ENCODE measurements at regions not wholly inside any gene's neighbourhood (a gene's known extent, or its start where the extent isn't known, plus 50 kb on each side); places are given as distances from the start of the nearest gene placed in this dataset.

DNA sequence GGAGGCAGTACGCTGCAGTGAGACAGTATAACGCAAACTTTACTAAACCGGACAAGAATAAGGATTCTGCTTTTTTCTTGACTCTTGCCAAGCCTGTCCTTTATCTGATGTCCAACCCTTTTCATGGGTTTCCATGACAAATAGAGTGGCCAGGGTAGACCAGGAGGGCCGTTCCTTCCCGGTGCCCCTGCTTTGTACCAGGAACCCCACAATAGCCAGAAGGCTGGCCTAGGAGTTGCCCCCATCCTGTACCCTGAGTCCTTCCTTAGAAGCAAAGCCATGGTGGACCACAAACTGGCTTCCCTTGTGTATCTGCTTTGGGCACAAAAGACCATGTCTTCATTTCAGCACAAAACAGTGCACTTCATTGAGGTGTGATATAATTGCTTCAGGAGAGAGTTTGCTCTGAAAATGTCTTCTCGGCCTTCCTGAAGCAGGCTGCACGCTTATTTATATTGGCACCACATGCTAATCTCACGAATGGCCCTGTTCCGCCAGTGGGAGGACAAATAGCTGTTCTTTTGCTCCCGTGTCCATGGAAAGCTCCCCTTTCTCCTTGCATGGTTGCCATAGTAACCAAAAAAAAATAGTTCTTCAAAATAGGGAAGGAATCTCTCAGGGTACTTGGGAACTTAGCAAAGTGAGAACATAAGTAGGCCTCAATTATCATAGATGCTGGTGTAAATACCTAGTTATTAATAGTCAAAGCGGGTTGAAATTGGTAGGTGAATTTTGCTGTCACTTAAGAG lies 222.1 kb downstream of the ZIC5 start:
- H3K27me3 ChIP-seq (ENCODE audit: insufficient read depth, low read length), result no peaks in the 10 kb centered on the region

More for the DNA sequence above, 222.1 kb downstream of the ZIC5 start:
- peak overlapping the region; percentile 83 for H3K18ac ChIP-seq (ENCODE audit: insufficient read length, low read depth, low read length)
- peaks cover 11% of the 10 kb centered on the region for H3K4me1 ChIP-seq (ENCODE audit: insufficient read depth, low read length)
- DNase-seq, result no peak
- no peak overlapping the region; a peak in 1 of 5 replicates for H3K4me3 Mint-ChIP-seq
- H3K4me2 ChIP-seq (ENCODE audit: insufficient read depth, insufficient read length, low read length), result no peak overlapping the region
- peaks cover 0 to 2% of the 10 kb centered on the region in 2 experiments; a peak in 2 of 5 replicates for H3K9me3 Mint-ChIP-seq
- H3K23ac ChIP-seq (ENCODE audit: insufficient read length, low read depth, low read length), result no peak overlapping the region
- no peak overlapping the region for H2BK5ac ChIP-seq (ENCODE audit: insufficient read length, low read length)
- H3K36me3 Mint-ChIP-seq (ENCODE audit: insufficient read depth in 1 of 3, low read depth in 3 of 3), result peaks cover 5 to 14% (median 6%) of the 10 kb centered on the region in 3 experiments; a peak in 6 of 7 replicates
- H2BK20ac ChIP-seq (ENCODE audit: low read depth, low read length, poor library complexity, severe bottlenecking), result no peak overlapping the region
- H3K14ac ChIP-seq (ENCODE audit: insufficient read depth, low read length), result peak overlapping the region; percentile 66
- no peaks in the 10 kb centered on the region; the same call in 1 of the 2 replicates for H3K27me3 Mint-ChIP-seq (ENCODE audit: low read depth)
- H4K20me1 ChIP-seq (ENCODE audit: control insufficient read depth, insufficient read depth, insufficient read length), result no peaks in the 10 kb centered on the region
- H3K9ac ChIP-seq (ENCODE audit: extremely low read depth, insufficient read length, low read length), result no peak overlapping the region
- H4K5ac ChIP-seq (ENCODE audit: insufficient read length, low read depth, low read length), result no peak overlapping the region
- H3K4ac ChIP-seq (ENCODE audit: low read depth, low read length), result peak overlapping the region; percentile 42; the same call in 1 of the 2 replicates
- peak overlapping the region; percentile 52 for H2BK120ac ChIP-seq (ENCODE audit: low read depth, low read length, poor library complexity, severe bottlenecking)
- no peak overlapping the region for H2AK5ac ChIP-seq (ENCODE audit: insufficient read length, low read length)
- peak overlapping the region; percentile 25 for H4K91ac ChIP-seq (ENCODE audit: insufficient read length, low read depth, low read length)
- H2AFZ ChIP-seq (ENCODE audit: low read length), result no peak overlapping the region
- H3K56ac ChIP-seq (ENCODE audit: insufficient read length, low read depth, low read length), result no peak overlapping the region
- no peaks in the 10 kb centered on the region for H3K79me1 ChIP-seq (ENCODE audit: insufficient read depth, low read depth, low read length, poor library complexity, severe bottlenecking)
- H3K4me1 Mint-ChIP-seq, result peaks cover 47 to 51% of the 10 kb centered on the region in 2 experiments
- H3K23me2 ChIP-seq (ENCODE audit: insufficient read length, low read depth, low read length, poor library complexity, severe bottlenecking), result peaks cover 4% of the 10 kb centered on the region
- no peak overlapping the region for H4K8ac ChIP-seq (replicated peaks; ENCODE audit: insufficient read length, low read depth, low read length)
- WGBS (ENCODE audit: extremely low coverage, insufficient read length, low lambda C conversion rate), result no CpG with 5 or more reads among the region's 11 CpGs
- peak overlapping the region in 2 of 3 experiments; percentile 45 to 94; a peak in 5 of 7 replicates for H3K27ac Mint-ChIP-seq
- TF ChIP-seq, protein P1, sequence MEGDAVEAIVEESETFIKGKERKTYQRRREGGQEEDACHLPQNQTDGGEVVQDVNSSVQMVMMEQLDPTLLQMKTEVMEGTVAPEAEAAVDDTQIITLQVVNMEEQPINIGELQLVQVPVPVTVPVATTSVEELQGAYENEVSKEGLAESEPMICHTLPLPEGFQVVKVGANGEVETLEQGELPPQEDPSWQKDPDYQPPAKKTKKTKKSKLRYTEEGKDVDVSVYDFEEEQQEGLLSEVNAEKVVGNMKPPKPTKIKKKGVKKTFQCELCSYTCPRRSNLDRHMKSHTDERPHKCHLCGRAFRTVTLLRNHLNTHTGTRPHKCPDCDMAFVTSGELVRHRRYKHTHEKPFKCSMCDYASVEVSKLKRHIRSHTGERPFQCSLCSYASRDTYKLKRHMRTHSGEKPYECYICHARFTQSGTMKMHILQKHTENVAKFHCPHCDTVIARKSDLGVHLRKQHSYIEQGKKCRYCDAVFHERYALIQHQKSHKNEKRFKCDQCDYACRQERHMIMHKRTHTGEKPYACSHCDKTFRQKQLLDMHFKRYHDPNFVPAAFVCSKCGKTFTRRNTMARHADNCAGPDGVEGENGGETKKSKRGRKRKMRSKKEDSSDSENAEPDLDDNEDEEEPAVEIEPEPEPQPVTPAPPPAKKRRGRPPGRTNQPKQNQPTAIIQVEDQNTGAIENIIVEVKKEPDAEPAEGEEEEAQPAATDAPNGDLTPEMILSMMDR (conservative IDR thresholded peaks at IDR 0.05), result no peak
- no peak overlapping the region for H2BK15ac ChIP-seq (ENCODE audit: low read depth, low read length)
- H3K27ac ChIP-seq (ENCODE audit: insufficient read length, low read depth, low read length), result no peak overlapping the region
- no peaks in the 10 kb centered on the region for H3K79me2 ChIP-seq (ENCODE audit: insufficient read depth, low read length)
- peak overlapping the region; percentile 29 for H2BK12ac ChIP-seq (ENCODE audit: insufficient read length, low read depth, low read length)
- H3K9me3 ChIP-seq (ENCODE audit: control insufficient read depth, low read depth, low read length), result no peaks in the 10 kb centered on the region
- H3T11ph ChIP-seq (ENCODE audit: low read length), result no peak overlapping the region

Measured in H9 (cell line).